H1 (cell line): ENCODE measurements at regions not wholly inside any gene's neighbourhood (a gene's known extent, or its start where the extent isn't known, plus 50 kb on each side); places are given as distances from the start of the nearest gene placed in this dataset.

Source experiments
- CTCF ChIA-PET: fragments of 300-600 bp; sonication (Branson Sonifier 250); formaldehyde crosslinking; loops from one replicate; lab custom pipeline; 2021; ENCODE audit not compliant: partially characterized antibody; lab: Charles Lee
- POLR2A ChIA-PET: fragments of 300-600 bp; sonication (Branson Sonifier 250); formaldehyde crosslinking; loops from one replicate; lab custom pipeline; 2021; ENCODE audit warnings: inconsistent platforms; ENCODE audit not compliant: partially characterized antibody; lab: Charles Lee
- DNase-seq, 2 experiments: peaks; one replicate each; pipeline versions ENCODE4 v3.0.0 to v3.0.0-alpha.2; 2010 to 2022; ENCODE audit warnings: low spot score in 2 of 2, low read depth in 1 of 2, mixed read lengths in 1 of 2
- FAIRE-seq: peaks from 2 replicates; lab custom pipeline; 2011; peaks lifted over from hg19 to GRCh38; lab: Jason Lieb, UNC
- H2AFZ ChIP-seq: 2 replicates; pipeline ENCODE4 v1.8.1; 2012; ENCODE audit warnings: low read length, inconsistent platforms
- H2AK5ac ChIP-seq: 2 replicates; pipeline ENCODE4 v1.6.1; 2013; ENCODE audit warnings: low read depth, low read length
- H2BK120ac ChIP-seq: replicated peaks from 2 replicates; pipeline ENCODE3; 2013; ENCODE audit warnings: low read depth, low read length, inconsistent platforms
- H2BK12ac ChIP-seq: 2 replicates; pipeline ENCODE4 v1.6.1; 2013; ENCODE audit warnings: low read depth, low read length
- H2BK15ac ChIP-seq: 2 replicates; pipeline ENCODE4 v1.6.1; 2013; ENCODE audit warnings: low read length
- H2BK20ac ChIP-seq: 2 replicates; pipeline ENCODE4 v1.6.1; 2013; ENCODE audit warnings: low read length
- H2BK5ac ChIP-seq: 2 replicates; pipeline ENCODE4 v1.6.1; 2013; ENCODE audit warnings: low read depth, low read length
- H3K14ac ChIP-seq: 2 replicates; pipeline ENCODE4 v1.6.1; 2013; ENCODE audit warnings: inconsistent platforms; ENCODE audit not compliant: insufficient read length
- H3K18ac ChIP-seq: 2 replicates; pipeline ENCODE4 v1.6.1; 2013; ENCODE audit warnings: low read length; ENCODE audit errors: extremely low read depth
- H3K23ac ChIP-seq: 2 replicates; pipeline ENCODE4 v1.6.1; 2013; ENCODE audit warnings: inconsistent platforms; ENCODE audit not compliant: insufficient read length
- H3K23me2 ChIP-seq: 2 replicates; pipeline ENCODE4 v1.6.1; 2013; ENCODE audit warnings: low read depth, low read length
- H3K27ac ChIP-seq: 2 replicates; pipeline ENCODE4 v1.6.1; 2011; ENCODE audit warnings: low read depth, low read length, inconsistent platforms
- H3K27me3 ChIP-seq, 4 experiments: replicated peaks in 1 of 4; 1 replicate in 1 of 4; 2 replicates in 3 of 4; pipeline versions ENCODE4 v1.6.1 to v1.8.1; 2011 to 2013; ENCODE audit warnings: low read length in 3 of 4, mild to moderate bottlenecking in 3 of 4, inconsistent platforms in 2 of 4, mixed read lengths in 2 of 4, moderate library complexity in 1 of 4; ENCODE audit not compliant: control insufficient read depth in 3 of 4, insufficient read depth in 3 of 4; ENCODE audit errors: extremely low read depth in 1 of 4
- H3K36me3 ChIP-seq, 4 experiments: 2 replicates each; pipeline versions ENCODE4 v1.6.1 to v1.8.1; 2011 to 2013; ENCODE audit warnings: mild to moderate bottlenecking in 4 of 4, low read length in 3 of 4, moderate library complexity in 2 of 4, control low read depth in 1 of 4, inconsistent platforms in 1 of 4; ENCODE audit not compliant: insufficient read depth in 4 of 4, control insufficient read depth in 2 of 4
- H3K4ac ChIP-seq: replicated peaks from 2 replicates; pipeline ENCODE3; 2013; ENCODE audit warnings: low read length, low read depth, mixed read lengths, inconsistent platforms; ENCODE audit not compliant: insufficient read length
- H3K4me1 ChIP-seq, 4 experiments: replicated peaks in 1 of 4; 1 replicate in 1 of 4; 2 replicates in 3 of 4; pipeline versions ENCODE4 v1.6.1 to v1.8.1; 2011 to 2013; ENCODE audit warnings: low read length in 3 of 4, inconsistent platforms in 2 of 4, mixed read lengths in 1 of 4; ENCODE audit not compliant: insufficient read depth in 4 of 4, control insufficient read depth in 3 of 4
- H3K4me2 ChIP-seq, 2 experiments: 2 replicates each; pipeline versions ENCODE4 v1.6.1 to v1.8.1; 2011 to 2013; ENCODE audit warnings: low read depth in 2 of 2, low read length in 2 of 2, control low read depth in 1 of 2, inconsistent platforms in 1 of 2, mild to moderate bottlenecking in 1 of 2; ENCODE audit not compliant: insufficient read depth in 1 of 2
- H3K4me3 ChIP-seq, 4 experiments: fragments of 200-600, 300-600 bp in 1 of 4; sonication (generic), shearing (Covaris generic), sonication (Bioruptor Twin) in 1 of 4; 2 replicates each; pipeline versions ENCODE4 v1.5.1 to v1.8.1; 2011 to 2016; ENCODE audit warnings: low read length in 4 of 4, low read depth in 3 of 4, control low read depth in 2 of 4, inconsistent platforms in 2 of 4, mild to moderate bottlenecking in 2 of 4, mixed read lengths in 1 of 4, moderate library complexity in 1 of 4; ENCODE audit not compliant: insufficient read depth in 2 of 4; ENCODE audit errors: extremely low read depth in 1 of 4
- H3K56ac ChIP-seq: replicated peaks from 2 replicates; pipeline ENCODE3; 2013; ENCODE audit warnings: low read depth, mild to moderate bottlenecking, mixed read lengths, low read length, inconsistent platforms; ENCODE audit not compliant: insufficient read length
- H3K79me1 ChIP-seq: 2 replicates; pipeline ENCODE4 v1.6.1; 2013; ENCODE audit warnings: low read depth, low read length, control low read depth
- H3K79me2 ChIP-seq, 2 experiments: 2 replicates each; pipeline versions ENCODE4 v1.6.1 to v1.8.1; 2012 to 2013; ENCODE audit warnings: low read length in 2 of 2, mild to moderate bottlenecking in 2 of 2, inconsistent platforms in 1 of 2; ENCODE audit not compliant: insufficient read depth in 2 of 2, control insufficient read depth in 1 of 2
- H3K9ac ChIP-seq, 4 experiments: replicated peaks in 1 of 4; 1 replicate in 1 of 4; 2 replicates in 3 of 4; pipeline versions ENCODE4 v1.6.1 to v1.8.1; 2011 to 2013; ENCODE audit warnings: low read depth in 3 of 4, low read length in 3 of 4, control low read depth in 2 of 4, mild to moderate bottlenecking in 2 of 4, moderate library complexity in 2 of 4, inconsistent platforms in 1 of 4; ENCODE audit errors: extremely low read depth in 1 of 4
- H3K9me3 ChIP-seq, 2 experiments: 2 replicates each; pipeline versions ENCODE4 v1.6.1 to v1.8.1; 2012 to 2013; ENCODE audit warnings: mild to moderate bottlenecking in 2 of 2, moderate library complexity in 2 of 2, control low read depth in 1 of 2, inconsistent platforms in 1 of 2, low read depth in 1 of 2, low read length in 1 of 2, mixed read lengths in 1 of 2; ENCODE audit not compliant: insufficient read depth in 2 of 2
- H4K20me1 ChIP-seq, 2 experiments: replicated peaks in 1 of 2; 2 replicates each; pipeline versions ENCODE3 to v1.8.1; 2011 to 2013; ENCODE audit warnings: inconsistent platforms in 2 of 2, low read length in 2 of 2, mild to moderate bottlenecking in 1 of 2; ENCODE audit not compliant: insufficient read depth in 2 of 2, control insufficient read depth in 1 of 2
- H4K5ac ChIP-seq: 2 replicates; pipeline ENCODE4 v1.6.1; 2013; ENCODE audit warnings: low read length, low read depth, mixed read lengths, inconsistent platforms; ENCODE audit not compliant: insufficient read length
- H4K8ac ChIP-seq: 2 replicates; pipeline ENCODE4 v1.8.0; 2013; ENCODE audit warnings: mild to moderate bottlenecking, moderate library complexity, low read length, inconsistent platforms; ENCODE audit not compliant: insufficient read depth; ENCODE audit errors: extremely low read depth
- H4K91ac ChIP-seq: replicated peaks from 2 replicates; pipeline ENCODE3; 2013; ENCODE audit warnings: low read length, mixed read lengths, inconsistent platforms; ENCODE audit not compliant: insufficient read length
- CTBP2 ChIP-seq: IDR thresholded peaks from 2 replicates; pipeline ENCODE4 v1.7.0; 2011; ENCODE audit warnings: borderline replicate concordance, mild to moderate bottlenecking, moderate library complexity, mixed read lengths, low read length; ENCODE audit not compliant: insufficient read depth, insufficient read length
- WGBS, 2 experiments: shearing (Covaris generic) in 1 of 2; methylation state at CpG; one replicate each; pipeline versions ENCODE4 v1.1.6 to v1.1.7; 2013 to 2015; ENCODE audit warnings: low lambda C conversion rate in 2 of 2, mixed read lengths in 2 of 2, inconsistent platforms in 1 of 2, low coverage in 1 of 2, missing lambda C conversion rate in 1 of 2; ENCODE audit not compliant: insufficient replicate concordance in 2 of 2, insufficient coverage in 1 of 2, insufficient read length in 1 of 2; ENCODE audit errors: extremely low coverage in 1 of 2, missing lambda C conversion rate in 1 of 2; 5-methylcytosine and 5-hydroxymethylcytosine counted together

GRCh38 chr3:194860725-194861124 lies 175.0 kb downstream of the FAM43A start:
- no peak overlapping the region for H2AK5ac ChIP-seq
- no peak overlapping the region for H3K4me3 ChIP-seq
- no peak overlapping the region for H4K8ac ChIP-seq
- no peak overlapping the region for H3K27ac ChIP-seq
- H3K79me1 ChIP-seq = no peaks in the 10 kb centered on the region
- no peak overlapping the region for H3K18ac ChIP-seq
- no peak overlapping the region for H2BK15ac ChIP-seq
- no peak overlapping the region for H2BK120ac ChIP-seq
- ChIA-PET POLR2A (no interaction called here), CTCF (interaction anchor here (0.9 to 2.3 kb wide), 6 partner anchors 11 to 189 kb away, joined by 3 to 7 read pairs (median 4); partner anchors contain the start of gene LSG1)
- FAIRE-seq = no peak
- no peak overlapping the region for H3K9ac ChIP-seq
- no peaks in the 10 kb centered on the region for H3K23me2 ChIP-seq
- no peak overlapping the region for H2BK20ac ChIP-seq
- H3K4me2 ChIP-seq = no peak overlapping the region
- H3K56ac ChIP-seq = no peak overlapping the region
- H3K14ac ChIP-seq = no peak overlapping the region
- peaks cover 0 to 5% (median 1%) of the 10 kb centered on the region in 4 experiments; a peak in 3 of 7 replicates for H3K4me1 ChIP-seq
- no peak overlapping the region for H3K23ac ChIP-seq
- H4K20me1 ChIP-seq = no peaks in the 10 kb centered on the region
- 87% methylated on average over 9 of the region's 9 CpGs; no CpG with 5 or more reads in 1 of the 2 experiments for WGBS, 2 experiments
- H2BK12ac ChIP-seq = no peak overlapping the region
- no peak overlapping the region for H4K91ac ChIP-seq
- no peak overlapping the region for H4K5ac ChIP-seq
- H2BK5ac ChIP-seq = no peak overlapping the region
- no peaks in the 10 kb centered on the region for H3K36me3 ChIP-seq
- H3K27me3 ChIP-seq = no peaks in the 10 kb centered on the region
- no peak for TF ChIP-seq CTBP2
- H2AFZ ChIP-seq = no peak overlapping the region
- DNase-seq = no peak
- no peak overlapping the region for H3K4ac ChIP-seq
- no peaks in the 10 kb centered on the region for H3K9me3 ChIP-seq
- no peaks in the 10 kb centered on the region for H3K79me2 ChIP-seq
